HL-60 (cell line): ENCODE measurements at regions not wholly inside any gene's neighbourhood (a gene's known extent, or its start where the extent isn't known, plus 50 kb on each side); places are given as distances from the start of the nearest gene placed in this dataset.

Experiments
- CTCF ChIP-seq: IDR thresholded peaks from one replicate; pipeline ENCODE4 v1.5.1; 2011; ENCODE audit warnings: low read length, control low read depth, inconsistent platforms; ENCODE audit not compliant: insufficient read depth
- GABPA ChIP-seq: IDR thresholded peaks from 2 replicates; pipeline ENCODE4 v1.6.1; 2012; ENCODE audit warnings: low read depth
- POLR2AphosphoS5 ChIP-seq: IDR thresholded peaks from 2 replicates; pipeline ENCODE4 v1.6.1; 2012; ENCODE audit warnings: low read depth
- REST ChIP-seq: IDR thresholded peaks from 2 replicates; pipeline ENCODE4 v1.6.1; 2012; ENCODE audit warnings: low read depth; ENCODE audit not compliant: insufficient replicate concordance
- SPI1 ChIP-seq: IDR thresholded peaks from 2 replicates; pipeline ENCODE4 v1.6.1; 2012; ENCODE audit warnings: low read depth, mild to moderate bottlenecking, borderline replicate concordance

- TF ChIP-seq REST: no peak
- TF ChIP-seq CTCF: no peak
- TF ChIP-seq POLR2AphosphoS5: no peak
- no peak for TF ChIP-seq GABPA
- no peak for TF ChIP-seq SPI1
These were observed 66.5 kb downstream of the TNFAIP2 start for GRCh38 chr14:103189481-103190470.
